IPS DF 6.9 (cell line): ENCODE measurements at regions not wholly inside any gene's neighbourhood (a gene's known extent, or its start where the extent isn't known, plus 50 kb on each side); places are given as distances from the start of the nearest gene placed in this dataset.

Experiments
- DNase-seq: peaks from one replicate; pipeline ENCODE4 v3.0.0-alpha.2; 2013; ENCODE audit warnings: low read depth, low spot score
- H3K27ac ChIP-seq: one replicate; pipeline ENCODE4 v1.5.1; 2013; ENCODE audit warnings: low read length, control low read depth
- H3K27me3 ChIP-seq: 2 replicates; pipeline ENCODE4 v1.6.1; 2013; ENCODE audit warnings: mild to moderate bottlenecking, low read length; ENCODE audit not compliant: control insufficient read depth, insufficient read depth
- H3K36me3 ChIP-seq: 2 replicates; pipeline ENCODE4 v1.6.1; 2013; ENCODE audit warnings: low read length; ENCODE audit not compliant: control insufficient read depth, insufficient read depth
- H3K4me1 ChIP-seq: 2 replicates; pipeline ENCODE4 v1.6.1; 2013; ENCODE audit warnings: low read length; ENCODE audit not compliant: control insufficient read depth, insufficient read depth
- H3K4me3 ChIP-seq: 2 replicates; pipeline ENCODE4 v1.5.1; 2013; ENCODE audit warnings: mild to moderate bottlenecking, low read length
- H3K9me3 ChIP-seq: 2 replicates; pipeline ENCODE4 v1.6.1; 2013; ENCODE audit warnings: low read length, inconsistent platforms; ENCODE audit not compliant: control insufficient read depth, insufficient read depth
- WGBS: extraction: QIAGEN DNeasy Blood & Tissue Kit; methylation state at CpG from one replicate; pipeline ENCODE4 v1.1.7; 2013; ENCODE audit warnings: mixed read lengths, missing lambda C conversion rate; ENCODE audit not compliant: insufficient read length, insufficient coverage; 5-methylcytosine and 5-hydroxymethylcytosine counted together

DNA sequence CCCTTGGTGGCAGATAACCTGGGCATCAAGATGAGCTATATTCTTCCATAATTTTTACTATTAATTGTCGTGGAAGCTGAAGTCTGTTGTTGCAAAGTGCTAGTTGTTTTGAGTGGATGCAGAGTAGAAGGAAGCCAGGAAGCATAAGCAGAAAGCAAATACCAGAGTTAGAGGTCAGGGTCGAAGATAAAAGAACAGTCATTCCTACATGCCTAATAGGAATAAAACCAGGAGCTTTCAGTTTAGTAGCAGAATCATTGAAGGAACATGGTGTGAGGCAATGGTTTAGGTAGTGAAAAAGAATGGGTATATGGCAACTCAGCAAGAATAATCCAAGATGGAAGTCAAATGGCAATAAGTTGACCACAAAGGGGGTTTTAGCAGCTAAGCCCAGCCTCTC lies 121.6 kb upstream of the FST start:
- DNase-seq = no peak
- no peaks in the 10 kb centered on the region for H3K9me3 ChIP-seq
- H3K27ac ChIP-seq = no peak overlapping the region
- H3K4me1 ChIP-seq = no peaks in the 10 kb centered on the region
- H3K4me3 ChIP-seq = no peak overlapping the region
- H3K36me3 ChIP-seq = no peaks in the 10 kb centered on the region
- WGBS = no CpG with 5 or more reads among the region's 2 CpGs
- H3K27me3 ChIP-seq = no peaks in the 10 kb centered on the region

DNA sequence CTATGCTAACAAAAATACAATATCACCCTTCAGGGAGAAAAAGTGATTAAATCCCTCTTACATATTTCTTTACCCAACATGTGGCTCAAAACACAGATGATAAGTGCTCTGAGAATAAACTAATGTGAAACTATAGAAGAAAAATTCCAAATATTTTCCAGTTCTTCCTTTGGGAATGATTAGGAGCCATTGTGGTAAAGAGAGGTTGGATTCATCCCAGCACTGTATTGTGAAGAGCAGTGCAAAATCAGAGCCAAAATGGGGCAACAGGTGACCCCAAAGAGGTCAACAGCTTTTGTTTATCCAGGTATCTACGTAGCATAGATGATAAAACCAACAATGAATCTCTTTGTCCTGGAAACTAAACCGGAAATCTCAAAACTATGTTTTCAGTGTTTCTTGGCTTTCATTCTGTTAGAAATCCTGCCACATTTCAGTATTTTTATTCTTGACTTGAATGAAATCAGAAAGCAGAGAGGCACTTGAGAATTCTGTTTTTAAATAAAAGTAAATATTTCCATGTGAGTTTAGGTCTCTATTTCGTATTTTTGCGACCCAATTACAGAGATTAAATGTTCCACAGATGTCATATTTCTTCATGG lies 120.4 kb upstream of the FST start:
- Histone ChIP-seq H3K27me3 (no peaks in the 10 kb centered on the region), H3K36me3 (no peaks in the 10 kb centered on the region), H3K4me1 (no peaks in the 10 kb centered on the region), H3K9me3 (no peaks in the 10 kb centered on the region), H3K27ac (no peak overlapping the region), H3K4me3 (no peak overlapping the region)
- DNase-seq = no peak
- no CpG with 5 or more reads among the region's 4 CpGs for WGBS

DNA sequence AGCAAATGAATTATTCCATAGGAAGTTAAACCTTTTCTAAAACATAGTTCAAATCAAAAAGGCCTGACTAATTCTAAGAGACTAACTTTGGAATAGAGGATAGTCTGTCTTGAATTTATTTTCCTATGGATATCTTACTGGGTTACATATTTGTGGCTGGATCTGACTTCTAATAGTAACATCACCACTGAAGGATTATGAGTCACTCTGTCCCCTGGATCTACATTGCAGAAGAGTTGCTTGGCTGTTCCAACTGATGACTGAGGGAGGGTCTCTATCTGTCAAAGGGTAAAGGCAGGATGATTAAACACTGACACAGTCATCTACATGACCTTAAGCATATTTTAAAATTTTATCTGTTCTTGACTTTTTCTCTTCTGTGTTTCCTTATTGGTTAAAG lies 119.6 kb upstream of the FST start:
- Histone ChIP-seq H3K4me1 (no peaks in the 10 kb centered on the region), H3K9me3 (no peaks in the 10 kb centered on the region), H3K36me3 (no peaks in the 10 kb centered on the region), H3K4me3 (no peak overlapping the region), H3K27ac (no peak overlapping the region), H3K27me3 (no peaks in the 10 kb centered on the region)
- no peak for DNase-seq

DNA sequence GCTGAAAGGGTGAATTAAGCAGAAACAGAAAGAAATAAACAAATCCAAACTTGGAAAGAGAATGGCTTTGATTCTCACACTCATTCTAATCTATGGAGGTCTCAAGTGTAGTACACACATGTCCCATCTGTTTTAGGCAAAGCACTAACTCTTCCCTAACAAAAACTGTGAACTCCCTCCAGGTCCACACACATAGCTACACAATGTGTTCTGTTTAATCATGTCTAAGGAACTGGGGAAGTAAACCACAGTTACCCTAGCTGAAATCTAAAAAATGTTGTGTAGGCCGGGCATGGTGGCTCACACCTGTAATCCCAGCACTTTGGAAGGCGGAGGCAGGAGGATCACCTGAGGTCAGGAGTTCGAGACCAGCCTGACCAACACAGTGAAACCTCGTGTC lies 118.7 kb upstream of the FST start:
- DNase-seq = no peak
- Histone ChIP-seq H3K9me3 (no peaks in the 10 kb centered on the region), H3K27me3 (no peaks in the 10 kb centered on the region), H3K27ac (no peak overlapping the region), H3K4me3 (no peak overlapping the region), H3K36me3 (no peaks in the 10 kb centered on the region), H3K4me1 (no peaks in the 10 kb centered on the region)
- WGBS = no CpG with 5 or more reads among the region's 4 CpGs

DNA sequence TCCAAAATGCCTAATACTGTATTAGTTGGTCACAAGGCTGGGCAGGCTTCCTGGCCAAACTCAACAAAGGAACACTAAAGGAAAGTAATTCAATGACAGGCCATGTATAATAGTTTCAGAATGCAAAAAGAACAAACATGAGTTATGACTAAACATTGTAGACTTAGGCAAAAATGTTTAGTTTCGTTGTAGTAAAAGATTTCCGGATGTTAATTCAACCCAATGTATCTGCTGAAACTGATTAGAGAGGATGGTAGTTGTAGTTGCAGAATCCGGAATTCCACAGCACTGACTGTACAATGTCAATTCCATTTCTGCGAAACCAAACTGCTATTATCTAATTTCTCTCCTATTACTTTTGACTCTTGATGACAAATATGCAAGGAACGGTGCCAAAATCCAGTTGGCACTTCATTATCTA lies 117.9 kb upstream of the FST start:
- H3K27me3 ChIP-seq = no peaks in the 10 kb centered on the region
- H3K36me3 ChIP-seq = no peaks in the 10 kb centered on the region
- no peaks in the 10 kb centered on the region for H3K9me3 ChIP-seq
- DNase-seq = no peak
- WGBS = no CpG with 5 or more reads among the region's 5 CpGs
- H3K27ac ChIP-seq = no peak overlapping the region
- H3K4me1 ChIP-seq = no peaks in the 10 kb centered on the region
- no peak overlapping the region for H3K4me3 ChIP-seq

DNA sequence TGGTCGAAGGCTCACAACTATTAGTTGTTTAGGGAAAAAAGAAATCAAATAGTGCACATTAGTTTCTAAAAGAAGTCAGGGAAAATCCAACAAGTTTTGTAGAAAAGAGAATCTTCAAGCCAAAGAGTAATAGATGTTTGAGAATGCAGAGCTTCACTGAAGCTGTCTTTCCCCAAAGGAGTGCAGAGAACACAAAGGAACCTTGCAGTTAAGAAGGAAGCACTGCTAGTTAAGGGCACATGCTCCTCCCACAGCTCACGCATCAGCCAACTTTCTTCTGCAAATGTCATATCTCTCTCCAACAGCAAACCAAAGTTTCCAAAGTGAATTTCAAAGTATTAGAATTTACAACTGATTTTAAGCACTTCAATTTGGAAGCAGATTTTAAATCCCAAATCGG lies 116.4 kb upstream of the FST start:
- no peaks in the 10 kb centered on the region for H3K4me1 ChIP-seq
- H3K9me3 ChIP-seq = no peaks in the 10 kb centered on the region
- no peak overlapping the region for H3K4me3 ChIP-seq
- no peak for DNase-seq
- H3K27me3 ChIP-seq = no peaks in the 10 kb centered on the region
- WGBS = no CpG with 5 or more reads among the region's 3 CpGs
- no peaks in the 10 kb centered on the region for H3K36me3 ChIP-seq
- no peak overlapping the region for H3K27ac ChIP-seq

- Histone ChIP-seq H3K27ac (no peak overlapping the region), H3K36me3 (no peaks in the 10 kb centered on the region), H3K4me3 (no peak overlapping the region), H3K4me1 (no peaks in the 10 kb centered on the region), H3K9me3 (no peaks in the 10 kb centered on the region), H3K27me3 (no peaks in the 10 kb centered on the region)
- DNase-seq = no peak
- no CpG with 5 or more reads among the region's 5 CpGs for WGBS
These were observed 114.2 kb upstream of the FST start for GRCh38 chr5:53366245-53366644.

DNA sequence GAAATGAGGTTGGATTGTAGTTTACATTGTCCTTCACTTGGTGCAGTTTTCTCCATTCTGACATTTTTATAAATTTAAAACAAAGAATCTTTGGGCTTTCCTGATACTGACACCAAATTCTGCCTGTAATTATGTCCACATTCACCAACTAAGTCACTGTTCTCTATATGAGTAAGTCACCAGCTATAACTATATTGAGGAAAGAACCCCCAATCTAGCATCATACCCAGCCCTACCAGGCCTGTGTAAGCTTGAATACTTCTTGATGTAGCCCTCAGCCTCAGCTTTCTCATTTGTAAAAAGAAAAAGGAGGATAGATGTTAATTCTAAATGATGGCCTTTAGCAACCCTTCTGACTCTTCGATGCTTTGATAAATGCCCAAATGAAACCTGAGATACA lies 112.7 kb upstream of the FST start:
- Histone ChIP-seq H3K27ac (no peak overlapping the region), H3K4me3 (no peak overlapping the region), H3K4me1 (no peaks in the 10 kb centered on the region), H3K27me3 (no peaks in the 10 kb centered on the region), H3K9me3 (no peaks in the 10 kb centered on the region), H3K36me3 (no peaks in the 10 kb centered on the region)
- no CpG with 5 or more reads among the region's 1 CpG for WGBS
- no peak for DNase-seq

DNA sequence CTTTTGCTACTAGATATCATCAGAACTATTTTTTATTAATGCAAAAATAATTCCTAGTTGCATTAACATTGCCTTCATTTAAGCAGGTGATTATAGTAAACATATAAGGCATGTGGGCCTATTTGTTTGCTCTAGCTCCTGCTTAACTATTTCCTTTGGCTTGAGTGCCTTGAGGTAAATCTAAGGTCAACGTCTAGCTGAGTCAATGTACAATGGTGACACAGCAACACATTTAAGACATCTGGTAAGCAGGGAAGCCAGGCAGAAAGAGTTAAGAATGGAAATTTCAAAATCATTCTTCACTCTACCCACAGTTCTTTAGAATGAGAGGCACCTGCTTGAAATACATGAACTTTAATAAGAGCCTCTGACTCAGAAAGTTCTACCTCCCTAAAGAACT lies 111.9 kb upstream of the FST start:
- WGBS = no CpG with 5 or more reads among the region's 1 CpG
- no peak overlapping the region for H3K27ac ChIP-seq
- DNase-seq = no peak
- no peak overlapping the region for H3K4me3 ChIP-seq
- H3K9me3 ChIP-seq = no peaks in the 10 kb centered on the region
- H3K4me1 ChIP-seq = no peaks in the 10 kb centered on the region
- no peaks in the 10 kb centered on the region for H3K27me3 ChIP-seq
- no peaks in the 10 kb centered on the region for H3K36me3 ChIP-seq

DNA sequence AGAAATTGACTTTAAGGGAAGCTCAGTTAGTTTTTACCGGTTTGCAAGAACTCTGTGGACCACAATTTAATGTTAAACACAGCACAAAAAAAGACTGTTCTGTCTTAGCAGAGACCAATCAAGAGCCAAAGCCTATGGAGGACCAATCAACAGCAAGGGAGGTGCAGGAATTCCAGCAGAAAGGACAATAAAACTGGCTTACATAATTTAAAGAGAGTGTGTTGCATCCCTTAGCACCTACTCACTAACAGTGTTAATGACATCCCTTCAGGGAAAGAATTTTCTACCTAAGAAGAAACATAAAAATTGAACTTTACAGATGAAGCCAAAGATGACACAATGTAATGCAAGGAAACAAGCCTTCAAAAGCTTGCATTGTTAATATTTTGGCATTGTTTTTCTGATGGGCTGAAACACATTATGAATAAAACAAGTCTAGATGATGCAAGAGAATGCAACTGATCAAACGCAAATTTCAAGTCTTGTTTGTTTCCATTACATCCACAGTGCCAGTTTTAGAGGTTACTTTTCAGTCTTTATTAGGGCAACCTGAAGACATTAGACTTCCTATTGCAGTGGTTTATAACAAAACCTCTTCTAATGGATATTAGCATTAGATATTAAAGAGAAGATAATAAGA lies 111.3 kb upstream of the FST start:
- DNase-seq = no peak
- H3K27me3 ChIP-seq = no peaks in the 10 kb centered on the region
- H3K36me3 ChIP-seq = no peaks in the 10 kb centered on the region
- H3K4me1 ChIP-seq = no peaks in the 10 kb centered on the region
- no peak overlapping the region for H3K27ac ChIP-seq
- H3K9me3 ChIP-seq = no peaks in the 10 kb centered on the region
- WGBS = no CpG with 5 or more reads among the region's 2 CpGs
- H3K4me3 ChIP-seq = no peak overlapping the region

GRCh38 chr5:53369681-53370080 lies 110.7 kb upstream of the FST start:
- no peak overlapping the region for H3K4me3 ChIP-seq
- WGBS = no CpG with 5 or more reads among the region's 3 CpGs
- no peak for DNase-seq
- no peaks in the 10 kb centered on the region for H3K36me3 ChIP-seq
- no peaks in the 10 kb centered on the region for H3K9me3 ChIP-seq
- no peaks in the 10 kb centered on the region for H3K4me1 ChIP-seq
- no peaks in the 10 kb centered on the region for H3K27me3 ChIP-seq
- H3K27ac ChIP-seq = no peak overlapping the region
